Epithelial cell of proximal tubule (primary cell): ENCODE measurements at regions not wholly inside any gene's neighbourhood (a gene's known extent, or its start where the extent isn't known, plus 50 kb on each side); places are given as distances from the start of the nearest gene placed in this dataset.
A peak's percentile ranks its signal among the peaks of the same experiment; 100 is the strongest.
"Not testable (repeated sequence)": the region's sequence is repeated elsewhere in the genome, so short reads cannot be mapped to it uniquely, and the experiment has no call there.

Source experiments
- DNase-seq: peaks from one replicate; pipeline ENCODE4 v3.0.0-alpha.2; 2011; ENCODE audit warnings: low read depth
- H3K4me3 ChIP-seq: 2 replicates; pipeline ENCODE4 v1.5.1; 2011; ENCODE audit warnings: low read depth, mild to moderate bottlenecking, low read length
- CTCF ChIP-seq: conservative IDR thresholded peaks from 2 replicates; pipeline ENCODE4 v1.5.1; 2012; ENCODE audit warnings: low read depth, mild to moderate bottlenecking, low read length

DNA sequence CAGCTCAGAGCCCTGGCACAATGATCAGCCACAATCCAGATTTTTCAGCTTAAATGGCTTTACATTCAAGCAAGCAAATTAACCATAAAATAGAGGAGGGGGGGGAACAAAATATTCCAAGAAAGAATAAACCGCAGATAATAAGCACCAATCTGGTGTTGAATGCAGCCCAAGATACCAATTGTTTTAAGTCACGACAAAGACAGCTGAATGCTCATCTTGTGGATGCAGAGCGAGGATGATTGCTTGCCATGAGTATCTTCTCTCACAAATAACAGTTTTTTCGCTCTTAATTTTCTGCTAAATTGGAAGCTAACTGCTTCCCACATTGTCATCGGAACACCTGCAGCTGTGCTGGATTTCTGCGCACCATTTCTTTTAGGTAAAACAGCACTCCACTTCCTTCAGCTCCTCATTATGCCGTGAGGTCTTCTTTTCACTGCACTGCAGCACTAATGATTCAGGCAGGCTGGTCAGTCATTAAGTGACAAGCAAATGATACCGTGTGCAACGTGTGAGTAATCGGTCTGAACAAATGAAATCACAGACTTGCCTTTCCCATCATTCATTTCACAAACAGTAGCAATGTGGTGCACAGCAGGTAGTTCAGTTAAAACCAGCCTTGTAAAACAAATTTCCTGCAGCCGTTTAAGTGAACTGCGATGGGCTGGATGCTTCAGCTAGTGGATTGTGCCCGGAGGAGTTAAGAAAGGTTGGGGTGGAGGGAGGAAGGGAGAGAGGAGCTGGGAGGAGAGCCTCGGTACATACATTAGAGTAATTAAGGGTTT, 106.4 kb upstream of the CDCA7L start:
- peak; percentile 38 for DNase-seq
- H3K4me3 ChIP-seq = peak overlapping the region; percentile 30
- no peak for TF ChIP-seq CTCF

- no peak overlapping the region for H3K4me3 ChIP-seq
- no peak for DNase-seq
- no peak for TF ChIP-seq CTCF
These were observed 104.2 kb upstream of the CDCA7L start for GRCh38 chr7:22049766-22050500.

- no peak for DNase-seq
- H3K4me3 ChIP-seq = no peak overlapping the region
- no peak for TF ChIP-seq CTCF
These were observed 97.7 kb upstream of the CDCA7L start for GRCh38 chr7:22043367-22043766.

DNA sequence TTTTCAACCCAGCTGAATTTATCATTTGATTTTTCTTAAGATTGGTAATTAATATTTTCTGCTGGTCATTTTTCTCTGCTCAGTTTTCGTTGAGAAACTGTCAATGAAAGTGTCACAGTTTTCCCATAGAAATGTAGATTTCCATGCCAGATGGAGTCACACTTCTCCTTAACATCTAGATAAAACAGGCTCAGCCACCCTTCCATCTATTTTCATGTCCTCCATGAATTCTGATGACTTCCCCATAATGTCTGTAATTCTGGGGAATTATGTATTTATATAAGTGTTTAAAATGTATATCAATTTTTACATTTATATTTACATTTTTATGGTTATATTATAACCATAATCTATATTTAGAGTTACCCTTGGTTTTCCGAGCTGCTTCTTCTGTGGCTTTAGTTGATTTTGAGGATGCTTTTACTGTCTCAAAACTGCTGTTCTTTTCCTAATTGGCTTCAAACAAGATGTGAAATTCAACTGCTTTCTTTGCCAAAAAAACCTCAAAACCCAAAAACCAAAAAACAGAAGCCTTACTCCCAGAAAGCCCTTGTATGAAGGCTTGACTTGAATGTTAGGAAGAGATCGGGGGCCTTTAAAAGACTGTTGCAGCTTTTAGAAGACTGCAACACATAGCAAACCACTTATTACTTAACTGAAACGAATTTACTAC, 95.4 kb upstream of the CDCA7L start:
- H3K4me3 ChIP-seq = no peak overlapping the region
- DNase-seq = no peak
- no peak for TF ChIP-seq CTCF

DNA sequence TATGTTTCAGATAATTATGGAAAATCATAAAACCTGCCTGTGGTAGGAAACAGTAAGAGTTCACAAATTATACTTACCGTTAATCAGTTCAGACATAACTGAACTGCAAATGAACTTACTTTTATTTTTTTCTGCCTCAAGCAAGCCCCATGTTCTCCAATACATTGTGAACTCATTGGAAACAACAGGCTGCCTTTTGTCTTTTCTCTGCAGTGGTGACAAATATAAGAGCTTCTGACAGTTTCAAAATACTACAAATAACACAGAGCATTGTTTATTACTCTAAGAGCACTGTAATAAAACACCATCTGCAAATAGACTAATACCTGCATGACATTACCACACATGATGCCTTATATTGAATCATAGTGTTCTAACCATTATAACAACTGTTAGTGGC, 94.0 kb upstream of the CDCA7L start:
- no peak for DNase-seq
- TF ChIP-seq CTCF = no peak
- no peak overlapping the region for H3K4me3 ChIP-seq

GRCh38 chr7:22032356-22032755, 86.7 kb upstream of the CDCA7L start:
- not testable (repeated sequence) for DNase-seq, H3K4me3 ChIP-seq

- H3K4me3 ChIP-seq, DNase-seq: not testable (repeated sequence)
These were observed 83.0 kb upstream of the CDCA7L start for GRCh38 chr7:22028656-22029055.
